T-helper 1 cell (primary cell): ENCODE measurements at regions not wholly inside any gene's neighbourhood (a gene's known extent, or its start where the extent isn't known, plus 50 kb on each side); places are given as distances from the start of the nearest gene placed in this dataset.
"Not testable (repeated sequence)": the region's sequence is repeated elsewhere in the genome, so short reads cannot be mapped to it uniquely, and the experiment has no call there.

Experiments used
- DNase-seq, 5 donors: peaks; one replicate each; pipeline ENCODE4 v3.0.0-alpha.2; 2012 to 2020

DNA sequence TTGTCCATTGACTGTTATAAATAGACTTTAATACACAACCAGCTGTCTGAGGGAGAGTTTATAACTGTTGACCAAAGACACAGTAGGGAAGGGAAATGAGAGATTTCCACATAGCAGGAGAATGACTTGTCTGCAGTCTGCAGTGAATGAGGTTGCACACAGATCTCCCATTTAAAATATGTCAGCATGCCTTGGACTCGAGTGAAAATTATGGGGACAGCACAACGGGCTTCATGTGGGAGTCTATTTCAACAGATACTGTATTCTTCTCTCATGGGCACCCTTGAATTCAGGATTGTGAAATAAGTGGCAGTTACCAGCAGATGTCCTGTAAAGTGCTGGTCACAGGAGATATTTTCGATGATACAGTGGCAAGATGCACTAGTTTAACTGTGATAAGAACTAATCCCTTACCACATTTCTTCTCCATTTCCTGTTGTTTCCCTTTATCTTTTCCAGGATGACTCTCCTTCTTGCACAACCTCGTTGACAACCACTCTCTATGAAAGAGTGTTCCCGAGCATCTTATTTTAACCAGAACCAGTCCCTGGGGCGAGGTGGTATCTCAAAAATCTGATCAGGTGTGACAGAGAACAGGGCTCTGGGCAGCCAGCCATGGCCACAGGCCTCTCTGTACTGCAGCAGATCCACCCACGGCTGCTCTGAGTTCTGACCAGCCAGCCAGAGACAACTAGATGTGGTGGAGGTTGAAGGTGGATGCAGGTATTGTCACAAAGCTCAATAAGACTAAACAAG is 51.5 kb upstream of the MAP3K1 start:
- no peak for DNase-seq

- DNase-seq: no peak
Measured at GRCh38 chr5:56763182-56763581, 52.2 kb upstream of the MAP3K1 start.

DNA sequence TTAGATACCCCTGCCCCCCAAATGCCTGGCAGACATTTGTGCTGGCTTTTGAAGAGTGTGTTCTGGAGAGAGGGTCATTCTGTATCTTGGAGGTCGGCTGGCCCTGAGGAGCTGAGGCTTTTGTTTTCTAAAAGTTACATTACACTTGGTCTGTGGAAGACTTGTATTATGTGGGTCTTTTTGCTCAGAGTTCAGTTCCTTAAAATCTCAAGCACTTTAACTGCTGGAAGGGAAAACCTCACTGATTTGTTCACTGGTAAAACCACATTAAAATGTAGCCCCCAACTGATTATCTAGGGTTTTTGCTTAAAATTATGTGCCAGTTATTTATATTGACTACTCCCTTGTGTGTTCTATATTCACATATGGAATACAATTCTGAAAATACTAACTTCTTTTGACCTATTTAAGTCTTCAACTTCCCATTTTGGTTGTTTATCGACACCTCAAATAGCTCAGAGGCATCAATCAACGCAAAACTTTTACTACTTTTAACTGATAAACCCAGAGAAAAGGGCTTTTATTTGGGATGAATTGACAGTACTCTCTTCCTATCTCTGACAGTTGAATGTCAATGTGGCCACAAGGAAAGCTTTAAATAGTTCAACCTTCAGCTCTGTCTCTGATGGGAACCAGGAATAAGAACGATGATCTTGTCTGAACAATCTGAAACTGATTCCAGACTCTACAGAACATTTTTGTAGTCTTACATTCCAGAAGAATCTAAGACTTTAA is 54.0 kb upstream of the MAP3K1 start:
- no peak for DNase-seq

- DNase-seq: no peak
Measured at GRCh38 chr5:56760723-56761122, 54.6 kb upstream of the MAP3K1 start.

DNA sequence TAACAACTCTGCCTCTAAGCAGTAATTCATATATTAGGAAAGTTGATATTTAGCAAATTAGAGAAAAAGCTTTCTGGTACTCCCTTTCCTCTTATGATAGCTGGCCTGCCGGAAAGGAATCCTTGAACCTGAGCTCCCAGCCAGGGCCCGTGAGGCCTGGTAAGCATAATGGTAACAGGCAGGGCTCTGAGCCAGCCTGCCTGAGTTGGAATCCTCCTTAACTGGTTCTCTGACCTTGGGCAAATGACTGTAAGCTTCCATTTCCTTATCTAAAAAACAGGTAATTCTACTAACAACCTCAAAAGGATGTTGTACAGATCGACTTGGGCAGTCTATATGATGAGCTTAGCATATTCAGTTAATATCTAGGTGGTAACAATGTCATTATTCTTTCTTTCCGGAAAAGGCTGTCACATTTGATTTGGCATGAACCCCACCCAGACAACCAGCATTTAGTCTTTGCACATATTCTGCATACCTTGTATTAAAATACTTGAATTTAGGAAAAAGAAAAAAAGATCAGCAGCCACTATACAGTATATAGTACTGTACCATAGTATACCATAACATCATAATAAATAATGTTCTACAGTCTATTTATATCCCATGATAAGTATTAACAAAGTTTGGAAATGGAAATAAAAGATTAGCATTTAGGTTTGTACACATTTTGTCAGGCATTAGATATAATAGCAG is 55.7 kb upstream of the MAP3K1 start:
- no peak for DNase-seq

DNA sequence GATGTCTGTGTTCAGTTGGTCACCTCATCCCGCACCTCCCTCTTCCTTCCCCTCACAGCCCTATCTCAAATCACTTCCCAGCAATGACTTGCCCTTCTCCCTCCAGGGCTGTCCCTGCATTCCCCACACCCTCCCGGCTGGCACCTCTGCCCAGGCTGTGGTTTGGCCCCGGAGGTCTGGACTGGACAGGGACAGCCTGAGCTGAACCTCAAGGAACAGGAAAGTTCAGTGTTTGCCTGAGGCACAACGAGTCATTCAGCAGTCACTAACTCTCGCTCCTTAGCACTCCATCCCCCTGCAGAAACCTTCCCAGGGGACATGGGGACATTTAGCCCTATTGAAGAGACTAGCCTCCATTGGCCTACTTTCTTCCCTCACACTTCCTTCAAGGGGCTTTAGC is 58.3 kb upstream of the MAP3K1 start:
- no peak for DNase-seq

- DNase-seq: no peak
Measured at GRCh38 chr5:56755036-56755555, 60.3 kb upstream of the MAP3K1 start.

- not testable (repeated sequence) for DNase-seq
Measured at GRCh38 chr5:56753588-56753987, 61.8 kb upstream of the MAP3K1 start.

DNA sequence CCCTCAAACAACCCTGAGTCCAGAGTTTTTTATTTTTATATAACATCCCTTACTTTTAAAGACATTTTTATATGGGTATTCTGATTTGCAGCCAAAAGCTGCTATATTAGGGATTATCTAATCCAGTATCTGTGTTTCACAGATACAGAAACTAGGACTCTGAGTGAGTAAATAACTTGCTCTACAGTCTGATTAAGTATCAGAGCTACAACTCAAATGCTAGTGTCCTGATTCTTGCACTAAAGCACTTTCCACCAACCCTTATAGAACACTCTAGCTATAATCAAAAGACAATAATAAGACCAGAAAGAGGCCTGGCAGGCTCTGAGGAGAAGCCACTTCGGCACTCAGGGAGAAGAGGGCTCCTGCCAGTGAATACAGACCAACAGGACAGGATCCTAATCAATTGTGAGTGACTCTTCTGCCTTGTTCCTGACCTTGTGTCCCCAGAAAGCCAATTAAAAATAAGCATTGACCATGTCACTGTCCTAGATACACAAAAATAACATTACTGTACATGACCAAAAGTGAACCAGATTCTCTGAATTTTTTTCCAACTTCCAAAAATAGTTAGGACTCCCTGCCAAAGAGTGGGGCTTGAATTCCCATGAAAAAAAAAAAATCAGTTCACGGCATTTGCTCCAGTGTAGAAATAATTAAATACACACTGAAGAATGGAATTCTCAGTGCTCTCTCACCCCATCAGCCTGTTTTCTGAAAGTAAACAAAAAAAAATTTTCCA is 63.6 kb upstream of the MAP3K1 start:
- no peak for DNase-seq

- DNase-seq: no peak
Measured at GRCh38 chr5:56749842-56750241, 65.5 kb upstream of the MAP3K1 start.

- no peak for DNase-seq
Measured at GRCh38 chr5:56746553-56747339, 68.6 kb upstream of the MAP3K1 start.

- DNase-seq: no peak
Measured at GRCh38 chr5:56745864-56746263, 69.5 kb upstream of the MAP3K1 start.

- no peak for DNase-seq
Measured at GRCh38 chr5:56740868-56741267, 74.5 kb upstream of the MAP3K1 start.

- no peak for DNase-seq
Measured at GRCh38 chr5:56739990-56740389, 75.4 kb upstream of the MAP3K1 start.

GRCh38 chr5:56737951-56738606 is 77.3 kb upstream of the MAP3K1 start:
- peak in 1 of 5 donors; percentile 49 for DNase-seq

DNA sequence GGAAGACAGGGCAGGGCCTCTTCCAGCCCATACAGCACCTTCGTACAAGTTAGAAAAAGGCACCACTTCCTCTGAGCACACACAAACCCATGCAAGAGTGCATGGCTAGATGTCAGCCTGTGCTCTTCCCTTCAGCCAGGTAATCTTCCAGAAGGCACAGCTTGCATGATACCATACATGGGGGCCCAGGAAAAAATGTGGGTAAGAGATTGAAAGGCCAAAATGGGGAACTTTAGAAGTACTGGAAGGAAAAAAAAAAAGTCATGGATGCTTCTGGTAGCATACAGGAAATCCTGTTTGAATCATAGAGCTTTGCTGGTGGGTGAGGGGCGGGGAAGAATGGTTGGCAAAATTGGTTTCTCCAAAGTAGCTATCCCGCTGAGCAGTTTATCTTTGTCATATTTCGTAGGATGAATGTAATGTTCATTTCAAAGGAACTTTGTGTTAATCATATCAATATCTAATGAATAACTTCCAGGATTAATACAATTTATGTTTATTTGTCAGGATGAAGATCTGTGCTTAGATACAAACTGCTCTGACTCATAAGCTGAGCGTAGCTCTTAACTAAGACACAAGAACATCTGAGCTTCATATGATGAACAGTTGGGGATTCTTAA is 78.2 kb upstream of the MAP3K1 start:
- peak in 1 of 5 donors; percentile 50 for DNase-seq

- peak in 1 of 5 donors; percentile 64 for DNase-seq
Measured at GRCh38 chr5:56735849-56736641, 79.3 kb upstream of the MAP3K1 start.

- no peak for DNase-seq
Measured at GRCh38 chr5:56734091-56734694, 81.2 kb upstream of the MAP3K1 start.

GRCh38 chr5:56733580-56733979 is 81.8 kb upstream of the MAP3K1 start:
- no peak for DNase-seq

DNA sequence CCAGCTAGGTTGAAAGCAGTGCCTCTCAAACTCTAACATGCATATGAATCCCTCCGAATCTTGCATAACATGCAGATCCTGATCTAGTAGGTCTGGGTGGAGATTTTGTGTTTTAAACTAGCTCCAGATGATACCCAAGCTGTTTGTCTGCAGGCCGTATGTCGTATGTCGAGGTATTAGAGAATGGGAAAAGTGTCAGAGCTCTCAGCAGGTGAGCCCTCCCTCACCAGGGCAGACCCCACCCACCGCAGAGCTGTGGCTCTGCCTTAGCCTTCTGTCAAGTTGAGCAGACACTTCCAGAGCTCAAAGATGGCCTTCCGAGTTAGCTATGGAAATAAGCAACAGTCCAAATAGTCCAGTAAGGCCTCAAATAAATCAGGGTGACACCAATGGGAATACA is 83.2 kb upstream of the MAP3K1 start:
- DNase-seq: no peak
